ENCODE measurements at regions not wholly inside any gene's neighbourhood (a gene's known extent, or its start where the extent isn't known, plus 50 kb on each side); places are given as distances from the start of the nearest gene placed in this dataset.

DNA sequence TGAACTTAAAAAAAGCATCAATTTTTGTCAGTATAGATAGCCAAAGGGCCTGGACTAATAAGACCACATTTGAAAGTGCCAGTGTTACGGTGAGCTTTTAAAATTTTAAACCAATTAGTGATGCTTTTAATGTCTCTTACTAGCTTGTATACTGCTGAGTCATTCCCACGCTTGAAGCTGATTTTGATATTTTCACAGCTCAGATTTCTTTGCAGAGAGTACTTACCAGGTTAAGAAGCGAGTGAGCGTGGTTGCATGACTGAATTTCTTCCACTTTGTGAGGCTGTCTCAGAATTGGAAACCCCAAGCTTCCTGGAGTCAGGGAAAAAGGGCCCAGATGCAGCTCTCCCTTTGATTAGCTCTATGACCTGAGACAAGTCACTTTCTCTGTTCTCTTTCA, 74.5 kb upstream of the NBEA start:
- Histone ChIP-seq H3K79me2 (ENCODE audit: insufficient read depth, low read depth) (no peaks in the 10 kb centered on the region), H3K4me2 (no peak overlapping the region), H3K36me3 (ENCODE audit: insufficient read depth) (no peaks in the 10 kb centered on the region), H3K27me3 (ENCODE audit: insufficient read depth, low read depth) (no peaks in the 10 kb centered on the region), H3K4me1 (ENCODE audit: low read depth, poor library complexity, severe bottlenecking) (no peaks in the 10 kb centered on the region), H2AFZ (ENCODE audit: low read depth) (no peak overlapping the region), H3K9ac (no peak overlapping the region), H3K27ac (no peak overlapping the region), H3K4me3 (IDR thresholded peaks at IDR 0.05; ENCODE audit: insufficient read depth, low read depth, low read length) (no peak overlapping the region), H4K20me1 (ENCODE audit: insufficient read depth) (no peaks in the 10 kb centered on the region)
- TF ChIP-seq, protein P1, sequence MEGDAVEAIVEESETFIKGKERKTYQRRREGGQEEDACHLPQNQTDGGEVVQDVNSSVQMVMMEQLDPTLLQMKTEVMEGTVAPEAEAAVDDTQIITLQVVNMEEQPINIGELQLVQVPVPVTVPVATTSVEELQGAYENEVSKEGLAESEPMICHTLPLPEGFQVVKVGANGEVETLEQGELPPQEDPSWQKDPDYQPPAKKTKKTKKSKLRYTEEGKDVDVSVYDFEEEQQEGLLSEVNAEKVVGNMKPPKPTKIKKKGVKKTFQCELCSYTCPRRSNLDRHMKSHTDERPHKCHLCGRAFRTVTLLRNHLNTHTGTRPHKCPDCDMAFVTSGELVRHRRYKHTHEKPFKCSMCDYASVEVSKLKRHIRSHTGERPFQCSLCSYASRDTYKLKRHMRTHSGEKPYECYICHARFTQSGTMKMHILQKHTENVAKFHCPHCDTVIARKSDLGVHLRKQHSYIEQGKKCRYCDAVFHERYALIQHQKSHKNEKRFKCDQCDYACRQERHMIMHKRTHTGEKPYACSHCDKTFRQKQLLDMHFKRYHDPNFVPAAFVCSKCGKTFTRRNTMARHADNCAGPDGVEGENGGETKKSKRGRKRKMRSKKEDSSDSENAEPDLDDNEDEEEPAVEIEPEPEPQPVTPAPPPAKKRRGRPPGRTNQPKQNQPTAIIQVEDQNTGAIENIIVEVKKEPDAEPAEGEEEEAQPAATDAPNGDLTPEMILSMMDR (conservative IDR thresholded peaks at IDR 0.05; ENCODE audit: low read depth, low read length), result no peak

DNA sequence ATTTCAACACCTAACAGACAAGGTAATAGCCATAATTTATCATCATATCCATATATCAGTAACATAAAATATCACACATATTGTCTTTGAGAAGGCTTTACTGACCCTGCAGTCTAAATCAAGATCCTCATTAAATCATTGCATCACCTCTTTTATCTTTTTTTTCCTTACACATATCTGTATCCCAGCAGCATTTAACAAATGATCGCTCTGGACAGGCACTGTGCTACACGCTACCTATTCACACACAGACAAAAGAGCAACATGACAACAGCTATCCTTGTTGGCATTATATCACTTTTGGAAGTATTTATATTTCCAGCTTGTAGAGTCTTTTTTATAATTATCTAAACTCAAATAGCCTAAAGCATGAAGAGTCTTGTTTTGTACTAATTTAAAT, 73.3 kb upstream of the NBEA start:
- Histone ChIP-seq H3K79me2 (ENCODE audit: insufficient read depth, low read depth) (no peaks in the 10 kb centered on the region), H4K20me1 (ENCODE audit: insufficient read depth) (no peaks in the 10 kb centered on the region), H3K9ac (no peak overlapping the region), H3K27ac (no peak overlapping the region), H3K36me3 (ENCODE audit: insufficient read depth) (no peaks in the 10 kb centered on the region), H3K4me3 (IDR thresholded peaks at IDR 0.05; ENCODE audit: insufficient read depth, low read depth, low read length) (no peak overlapping the region), H2AFZ (ENCODE audit: low read depth) (no peak overlapping the region), H3K27me3 (ENCODE audit: insufficient read depth, low read depth) (no peaks in the 10 kb centered on the region), H3K4me1 (ENCODE audit: low read depth, poor library complexity, severe bottlenecking) (no peaks in the 10 kb centered on the region), H3K4me2 (no peak overlapping the region)
- TF ChIP-seq, protein P1 (conservative IDR thresholded peaks at IDR 0.05; ENCODE audit: low read depth, low read length), result no peak

DNA sequence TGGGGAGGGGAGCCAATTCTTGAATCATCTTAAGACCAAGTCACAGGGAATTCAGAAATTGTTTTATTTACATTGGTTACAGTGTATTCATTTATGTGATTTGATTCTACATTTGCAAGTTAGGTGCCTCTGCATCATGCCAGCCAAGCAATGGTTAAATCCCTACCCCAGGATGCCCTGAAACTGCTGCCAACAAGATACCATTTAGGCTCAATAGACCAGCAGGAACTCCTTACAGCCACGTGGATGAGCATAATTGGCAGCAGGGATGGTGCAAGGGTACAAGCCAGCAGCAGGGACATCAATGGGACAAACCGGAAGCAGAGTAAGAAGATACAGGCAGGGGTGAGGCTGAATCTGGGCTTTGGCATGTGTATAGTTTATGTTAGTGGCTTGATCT, 72.4 kb upstream of the NBEA start:
- Histone ChIP-seq H3K4me3 (IDR thresholded peaks at IDR 0.05; ENCODE audit: insufficient read depth, low read depth, low read length) (no peak overlapping the region), H3K79me2 (ENCODE audit: insufficient read depth, low read depth) (no peaks in the 10 kb centered on the region), H3K9ac (no peak overlapping the region), H4K20me1 (ENCODE audit: insufficient read depth) (no peaks in the 10 kb centered on the region), H3K27me3 (ENCODE audit: insufficient read depth, low read depth) (no peaks in the 10 kb centered on the region), H2AFZ (ENCODE audit: low read depth) (no peak overlapping the region), H3K27ac (no peak overlapping the region), H3K4me1 (ENCODE audit: low read depth, poor library complexity, severe bottlenecking) (no peaks in the 10 kb centered on the region), H3K36me3 (ENCODE audit: insufficient read depth) (no peaks in the 10 kb centered on the region), H3K4me2 (no peak overlapping the region)
- TF ChIP-seq, protein P1 (conservative IDR thresholded peaks at IDR 0.05; ENCODE audit: low read depth, low read length), result no peak

DNA sequence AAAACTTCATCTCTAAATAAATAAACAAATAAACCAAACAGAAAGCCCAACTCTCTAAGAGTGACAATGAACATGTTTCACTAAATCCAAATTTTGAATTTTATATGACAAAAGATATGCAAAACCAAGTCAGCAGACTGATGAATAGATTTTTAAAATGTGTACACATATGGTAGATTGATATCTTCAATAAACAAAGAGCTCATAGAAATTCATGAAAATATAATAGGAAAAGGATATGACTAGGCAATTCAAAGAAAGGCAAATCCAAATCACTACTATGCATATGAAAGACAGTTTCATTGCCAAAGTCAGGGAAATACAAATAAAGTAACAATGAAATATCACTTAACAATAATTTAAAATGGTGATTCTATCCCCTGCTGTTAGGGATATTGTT, 63.7 kb upstream of the NBEA start:
- Histone ChIP-seq H2AFZ (ENCODE audit: low read depth) (no peak overlapping the region), H3K36me3 (ENCODE audit: insufficient read depth) (no peaks in the 10 kb centered on the region), H3K4me3 (IDR thresholded peaks at IDR 0.05; ENCODE audit: insufficient read depth, low read depth, low read length) (no peak overlapping the region), H3K27me3 (ENCODE audit: insufficient read depth, low read depth) (no peaks in the 10 kb centered on the region), H3K4me2 (no peak overlapping the region), H3K27ac (no peak overlapping the region), H3K79me2 (ENCODE audit: insufficient read depth, low read depth) (no peaks in the 10 kb centered on the region), H3K4me1 (ENCODE audit: low read depth, poor library complexity, severe bottlenecking) (no peaks in the 10 kb centered on the region), H4K20me1 (ENCODE audit: insufficient read depth) (no peaks in the 10 kb centered on the region), H3K9ac (no peak overlapping the region)
- TF ChIP-seq, protein P1 (conservative IDR thresholded peaks at IDR 0.05; ENCODE audit: low read depth, low read length), result no peak

DNA sequence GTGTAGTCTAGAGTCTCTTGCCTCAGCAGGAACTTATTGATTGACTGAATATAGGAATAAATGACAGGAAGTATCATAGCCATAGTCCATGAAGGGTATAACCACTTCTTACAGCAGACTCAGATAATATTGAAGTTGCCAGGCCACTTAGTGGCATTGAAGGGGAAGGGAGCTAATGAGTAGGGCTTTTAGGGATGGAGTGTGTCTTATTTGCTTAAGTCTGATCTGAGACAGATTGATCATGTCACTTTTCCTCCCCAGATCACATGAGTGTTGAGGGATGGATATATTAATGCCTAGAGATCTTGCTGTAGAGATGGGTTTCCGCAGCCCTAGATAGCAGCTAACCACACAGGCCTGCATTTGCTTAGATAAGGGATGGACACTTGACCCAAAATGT, 62.2 kb upstream of the NBEA start:
- Histone ChIP-seq H3K9ac (no peak overlapping the region), H3K36me3 (ENCODE audit: insufficient read depth) (no peaks in the 10 kb centered on the region), H3K4me2 (no peak overlapping the region), H3K27me3 (ENCODE audit: insufficient read depth, low read depth) (no peaks in the 10 kb centered on the region), H3K4me1 (ENCODE audit: low read depth, poor library complexity, severe bottlenecking) (no peaks in the 10 kb centered on the region), H3K27ac (no peak overlapping the region), H3K79me2 (ENCODE audit: insufficient read depth, low read depth) (no peaks in the 10 kb centered on the region), H4K20me1 (ENCODE audit: insufficient read depth) (no peaks in the 10 kb centered on the region), H2AFZ (ENCODE audit: low read depth) (no peak overlapping the region), H3K4me3 (IDR thresholded peaks at IDR 0.05; ENCODE audit: insufficient read depth, low read depth, low read length) (no peak overlapping the region)
- TF ChIP-seq, protein P1 (conservative IDR thresholded peaks at IDR 0.05; ENCODE audit: low read depth, low read length), result no peak

Measured in KMS-11 (cell line).